SK-N-SH (cell line): ENCODE measurements at regions not wholly inside any gene's neighbourhood (a gene's known extent, or its start where the extent isn't known, plus 50 kb on each side); places are given as distances from the start of the nearest gene placed in this dataset.

Source experiments
- CTCF ChIA-PET: fragments of 300-600, 350-600 bp; formaldehyde crosslinking; extraction: SDS; loops from one replicate; lab custom pipeline; 2021; lab: Yijun Ruan, JAX
- POLR2A ChIA-PET: fragments of 350-600 bp; sonication (Branson Sonifier 250); formaldehyde crosslinking; extraction: SDS; loops from one replicate; lab custom pipeline; 2020; ENCODE audit warnings: antibody characterized with exemption, inconsistent platforms; lab: Yijun Ruan, JAX
- DNase-seq: peaks from one replicate; pipeline ENCODE4 v3.0.0; 2012
- H2AFZ ChIP-seq: fragments of 200-600 bp; sonication (generic); 2 replicates; pipeline ENCODE4 v1.8.1; 2016; ENCODE audit warnings: antibody characterized with exemption, mild to moderate bottlenecking, low read depth
- H3F3A ChIP-seq: fragments of 200-600 bp; sonication (generic); replicated peaks from 2 replicates; pipeline ENCODE3; 2016; ENCODE audit warnings: antibody characterized with exemption, mild to moderate bottlenecking; ENCODE audit not compliant: insufficient read depth
- H3K27ac ChIP-seq, 2 experiments: fragments of 200-500 bp in 1 of 2; fragments of 200-600 bp in 1 of 2; sonication (Bioruptor generic) in 1 of 2; sonication (generic), shearing (Covaris generic) in 1 of 2; 2 replicates each; pipeline versions ENCODE4 v1.5.1 to v1.6.1; 2014 to 2016; ENCODE audit warnings: low read depth in 2 of 2, inconsistent platforms in 1 of 2, low read length in 1 of 2, mild to moderate bottlenecking in 1 of 2, mixed read lengths in 1 of 2
- H3K27me3 ChIP-seq: fragments of 200-600 bp; sonication (generic), shearing (Covaris generic); 2 replicates; pipeline ENCODE4 v1.6.1; 2016; ENCODE audit warnings: mixed run types; ENCODE audit not compliant: insufficient read depth
- H3K36me3 ChIP-seq, 2 experiments: fragments of 200-500 bp in 1 of 2; fragments of 200-600 bp in 1 of 2; sonication (Bioruptor generic) in 1 of 2; sonication (generic) in 1 of 2; replicated peaks in 1 of 2; 2 replicates each; pipeline versions ENCODE3 to v1.5.1; 2014 to 2016; ENCODE audit warnings: low read length in 1 of 2, mild to moderate bottlenecking in 1 of 2; ENCODE audit not compliant: insufficient read depth in 2 of 2, control insufficient read depth in 1 of 2
- H3K4me1 ChIP-seq, 2 experiments: fragments of 200-500 bp in 1 of 2; fragments of 200-600 bp in 1 of 2; sonication (Bioruptor generic) in 1 of 2; sonication (generic), shearing (Covaris generic) in 1 of 2; 2 replicates each; pipeline versions ENCODE4 v1.5.1 to v1.6.1; 2014 to 2016; ENCODE audit warnings: low read depth in 1 of 2, low read length in 1 of 2, mixed run types in 1 of 2; ENCODE audit not compliant: insufficient read depth in 2 of 2, control insufficient read depth in 1 of 2
- H3K4me2 ChIP-seq: fragments of 200-600 bp; sonication (generic), shearing (Covaris generic); 2 replicates; pipeline ENCODE4 v1.6.1; 2017; ENCODE audit warnings: mixed run types
- H3K4me3 ChIP-seq, 2 experiments: fragments of 200-500 bp in 1 of 2; fragments of 200-600 bp in 1 of 2; sonication (Bioruptor generic) in 1 of 2; sonication (generic), shearing (Covaris generic) in 1 of 2; 2 replicates each; pipeline versions ENCODE4 v1.5.1 to v1.8.1; 2014 to 2016; ENCODE audit warnings: low read depth in 2 of 2, inconsistent platforms in 1 of 2, low read length in 1 of 2, mild to moderate bottlenecking in 1 of 2, mixed read lengths in 1 of 2, moderate library complexity in 1 of 2
- H3K79me2 ChIP-seq: fragments of 200-600 bp; sonication (generic); 2 replicates; pipeline ENCODE4 v1.8.1; 2017; ENCODE audit warnings: mild to moderate bottlenecking; ENCODE audit not compliant: insufficient read depth
- H3K9ac ChIP-seq: fragments of 200-600 bp; sonication (generic); 2 replicates; pipeline ENCODE4 v1.6.1; 2017; ENCODE audit warnings: mixed run types
- H3K9me2 ChIP-seq: fragments of 200-600 bp; sonication (generic); 2 replicates; pipeline ENCODE4 v1.6.1; 2017; ENCODE audit warnings: mixed run types
- H3K9me3 ChIP-seq: fragments of 200-600 bp; sonication (generic); 2 replicates; pipeline ENCODE4 v1.6.1; 2017; ENCODE audit warnings: mixed run types, mild to moderate bottlenecking, moderate library complexity
- H4K20me1 ChIP-seq: fragments of 200-600 bp; sonication (generic); 2 replicates; pipeline ENCODE4 v1.6.1; 2017; ENCODE audit warnings: mild to moderate bottlenecking, mixed run types; ENCODE audit not compliant: insufficient read depth
- CHD2 ChIP-seq: fragments of 150-350 bp; IDR thresholded peaks from 2 replicates; pipeline ENCODE4 v1.6.1; 2018; ENCODE audit warnings: low read length; ENCODE audit not compliant: partially characterized antibody
- EP300 ChIP-seq, 2 experiments: IDR thresholded peaks; 2 replicates each; pipeline versions ENCODE4 v1.4.0 to v1.6.1; 2012; ENCODE audit warnings: borderline replicate concordance in 1 of 2, low read depth in 1 of 2, low read length in 1 of 2
- FOSL2 ChIP-seq: IDR thresholded peaks from 2 replicates; pipeline ENCODE4 v1.4.0; 2012; ENCODE audit warnings: low read depth, mild to moderate bottlenecking, moderate library complexity, borderline replicate concordance
- FOXJ3 ChIP-seq: sonication (generic); formaldehyde crosslinking; IDR thresholded peaks from 2 replicates; pipeline ENCODE4 v1.5.1; 2020; ENCODE audit warnings: mild to moderate bottlenecking, missing genetic modification reagents
- GABPA ChIP-seq: IDR thresholded peaks from 2 replicates; pipeline ENCODE4 v1.4.0; 2012; ENCODE audit warnings: low read depth, mild to moderate bottlenecking
- MEF2A ChIP-seq: IDR thresholded peaks from 2 replicates; pipeline ENCODE4 v1.4.0; 2012; ENCODE audit warnings: low read depth, borderline replicate concordance
- MXI1 ChIP-seq: IDR thresholded peaks from 2 replicates; pipeline ENCODE4 v1.6.1; 2012; ENCODE audit warnings: mild to moderate bottlenecking, low read depth, low read length, improper control_type of control experiment
- NFIC ChIP-seq: IDR thresholded peaks from 2 replicates; pipeline ENCODE4 v1.4.0; 2012; ENCODE audit warnings: borderline replicate concordance
- POLR2AphosphoS5 ChIP-seq: IDR thresholded peaks from 2 replicates; pipeline ENCODE4 v1.6.1; 2012; ENCODE audit warnings: low read depth, low read length
- RAD21 ChIP-seq: IDR thresholded peaks from 2 replicates; pipeline ENCODE4 v1.6.1; 2012; ENCODE audit warnings: mild to moderate bottlenecking, low read length
- RCOR1 ChIP-seq: fragments of 150-350 bp; IDR thresholded peaks from 2 replicates; pipeline ENCODE4 v1.6.1; 2017; ENCODE audit warnings: antibody characterized with exemption, low read length
- RFX5 ChIP-seq: IDR thresholded peaks from 2 replicates; pipeline ENCODE4 v1.6.1; 2012; ENCODE audit warnings: mild to moderate bottlenecking, improper control_type of control experiment, low read length
- SMC3 ChIP-seq: IDR thresholded peaks from 2 replicates; pipeline ENCODE4 v1.6.1; 2012; ENCODE audit warnings: low read depth, low read length, improper control_type of control experiment
- TEAD4 ChIP-seq: IDR thresholded peaks from 2 replicates; pipeline ENCODE4 v1.4.0; 2012; ENCODE audit warnings: mild to moderate bottlenecking, borderline replicate concordance; ENCODE audit not compliant: insufficient read depth
- WGBS: methylation state at CpG from one replicate; pipeline ENCODE4 v1.1.6; 2017; ENCODE audit warnings: low lambda C conversion rate; 5-methylcytosine and 5-hydroxymethylcytosine counted together
- TF ChIP-seq, protein P1 (sequence below): IDR thresholded peaks from 2 replicates; pipeline ENCODE4; 2012
- TF ChIP-seq, protein P2 (sequence below): fragments of 150-350 bp; IDR thresholded peaks from 2 replicates; pipeline ENCODE4 v1.6.1; 2017; ENCODE audit warnings: antibody characterized with exemption, low read length, low read depth, borderline replicate concordance
- TF ChIP-seq, protein P3 (sequence below): IDR thresholded peaks from 2 replicates; pipeline ENCODE4 v1.6.1; 2012; ENCODE audit warnings: mild to moderate bottlenecking, low read depth, low read length, moderate library complexity
- TF ChIP-seq, protein P4 (sequence below): fragments of 200-600 bp; sonication (generic); IDR thresholded peaks from 2 replicates; pipeline ENCODE4 v1.6.1; 2017; ENCODE audit warnings: antibody characterized with exemption, mild to moderate bottlenecking, moderate library complexity

DNA sequence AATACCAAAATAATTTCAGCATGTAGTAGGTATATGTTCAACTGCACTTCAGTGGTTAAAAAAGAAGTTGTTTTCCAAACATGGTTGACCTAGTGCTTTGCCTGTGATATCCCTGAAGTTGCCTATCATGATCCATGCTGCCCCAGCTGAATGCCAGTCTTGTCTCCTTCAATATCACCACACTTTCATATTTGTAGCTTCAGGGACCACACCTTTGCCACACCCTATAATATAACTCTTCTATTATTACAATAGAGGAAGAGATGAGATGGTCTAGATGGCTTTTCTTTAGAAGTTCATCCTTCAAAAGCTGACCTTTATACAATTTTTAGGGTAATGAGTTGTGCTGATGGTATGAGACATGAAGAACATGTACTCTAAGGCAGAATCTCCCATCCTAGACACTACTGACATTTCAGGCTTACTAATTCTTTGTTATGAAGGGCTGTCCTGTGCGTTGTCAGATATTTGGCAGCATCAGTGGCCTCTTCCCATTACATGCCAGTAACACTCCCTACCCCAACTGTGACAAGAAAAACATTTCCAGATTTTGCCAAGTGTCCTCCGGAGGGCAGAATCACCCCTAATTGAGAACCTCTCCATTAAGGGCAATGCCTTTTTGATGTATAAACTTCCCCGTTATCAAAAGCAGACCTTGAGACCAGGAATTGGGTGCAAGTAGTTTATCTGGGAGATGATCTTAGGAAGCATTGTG lies 76.2 kb upstream of the PLCL2 start:
- H3K9me2 ChIP-seq = no peaks in the 10 kb centered on the region
- CTCF ChIA-PET = interaction anchor here (1.2 to 1.5 kb wide), 3 partner anchors 21 to 224 kb away, joined by 3 read pairs; no protein-coding TSS in a partner anchor
- no peaks in the 10 kb centered on the region for H3K27me3 ChIP-seq
- POLR2A ChIA-PET = no interaction called here
- H2AFZ ChIP-seq = no peak overlapping the region
- peak; percentile 34; the same call in 1 of the 2 replicates for TF ChIP-seq RAD21
- TF ChIP-seq EP300 (IDR thresholded peaks at IDR 0.05; ENCODE audit: borderline replicate concordance in 1 of 2, low read depth in 1 of 2, low read length in 1 of 2) = no peak
- TF ChIP-seq, all 33 proteins: peak for 1
- WGBS = 41% methylated on average over 3 of the region's 3 CpGs
- no peak for DNase-seq
- Histone ChIP-seq H4K20me1 (no peaks in the 10 kb centered on the region), H3K4me2 (no peak overlapping the region), H3F3A (no peaks in the 10 kb centered on the region), H3K36me3 (no peaks in the 10 kb centered on the region), H3K4me1 (no peaks in the 10 kb centered on the region), H3K9me3 (no peaks in the 10 kb centered on the region), H3K79me2 (no peaks in the 10 kb centered on the region), H3K9ac (no peak overlapping the region), H3K27ac (no peak overlapping the region), H3K4me3 (no peak overlapping the region)

DNA sequence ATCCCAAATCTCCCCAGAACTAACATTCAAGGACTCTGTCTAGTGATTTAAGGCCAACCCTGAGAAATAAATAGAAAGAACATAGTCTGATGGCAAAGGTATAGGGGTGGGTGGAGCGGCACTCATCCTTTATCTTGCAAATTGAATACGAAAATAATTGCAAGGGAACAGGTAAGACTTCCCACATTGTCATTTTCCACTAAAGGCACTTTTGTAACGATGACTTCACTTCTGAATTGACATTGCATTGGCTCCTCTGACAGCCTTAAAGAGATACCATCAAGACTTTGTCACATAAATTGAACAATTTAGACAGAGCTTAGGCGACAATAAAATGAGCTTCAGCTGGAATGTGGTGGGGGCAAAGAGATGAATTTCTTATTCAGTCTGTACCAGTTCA lies 75.3 kb upstream of the PLCL2 start:
- H3K27me3 ChIP-seq = no peaks in the 10 kb centered on the region
- H3K4me1 ChIP-seq = no peaks in the 10 kb centered on the region
- H3K27ac ChIP-seq = no peak overlapping the region
- H3K4me2 ChIP-seq = no peak overlapping the region
- no peak overlapping the region for H2AFZ ChIP-seq
- DNase-seq = no peak
- no peaks in the 10 kb centered on the region for H3K9me3 ChIP-seq
- H3K9ac ChIP-seq = no peak overlapping the region
- no peaks in the 10 kb centered on the region for H3K79me2 ChIP-seq
- ChIA-PET CTCF (interaction anchor here (0.7 to 0.9 kb wide), 2 partner anchors 20 to 437 kb away, joined by 3 to 4 read pairs; no protein-coding TSS in a partner anchor), POLR2A (no interaction called here)
- TF ChIP-seq, protein P1, sequence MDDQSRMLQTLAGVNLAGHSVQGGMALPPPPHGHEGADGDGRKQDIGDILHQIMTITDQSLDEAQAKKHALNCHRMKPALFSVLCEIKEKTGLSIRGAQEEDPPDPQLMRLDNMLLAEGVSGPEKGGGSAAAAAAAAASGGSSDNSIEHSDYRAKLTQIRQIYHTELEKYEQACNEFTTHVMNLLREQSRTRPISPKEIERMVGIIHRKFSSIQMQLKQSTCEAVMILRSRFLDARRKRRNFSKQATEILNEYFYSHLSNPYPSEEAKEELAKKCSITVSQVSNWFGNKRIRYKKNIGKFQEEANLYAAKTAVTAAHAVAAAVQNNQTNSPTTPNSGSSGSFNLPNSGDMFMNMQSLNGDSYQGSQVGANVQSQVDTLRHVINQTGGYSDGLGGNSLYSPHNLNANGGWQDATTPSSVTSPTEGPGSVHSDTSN = no peak
- no peak for TF ChIP-seq FOXJ3 (CRISPR knock-in tag)
- TF ChIP-seq FOSL2 = no peak
- no peak for TF ChIP-seq TEAD4
- TF ChIP-seq EP300 (IDR thresholded peaks at IDR 0.05; ENCODE audit: borderline replicate concordance in 1 of 2, low read depth in 1 of 2, low read length in 1 of 2) = no peak
- TF ChIP-seq, protein P2, sequence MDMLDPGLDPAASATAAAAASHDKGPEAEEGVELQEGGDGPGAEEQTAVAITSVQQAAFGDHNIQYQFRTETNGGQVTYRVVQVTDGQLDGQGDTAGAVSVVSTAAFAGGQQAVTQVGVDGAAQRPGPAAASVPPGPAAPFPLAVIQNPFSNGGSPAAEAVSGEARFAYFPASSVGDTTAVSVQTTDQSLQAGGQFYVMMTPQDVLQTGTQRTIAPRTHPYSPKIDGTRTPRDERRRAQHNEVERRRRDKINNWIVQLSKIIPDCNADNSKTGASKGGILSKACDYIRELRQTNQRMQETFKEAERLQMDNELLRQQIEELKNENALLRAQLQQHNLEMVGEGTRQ = no peak
- TF ChIP-seq CHD2 = no peak
- no peak for TF ChIP-seq RAD21
- TF ChIP-seq RFX5 = no peak
- TF ChIP-seq, protein P3, sequence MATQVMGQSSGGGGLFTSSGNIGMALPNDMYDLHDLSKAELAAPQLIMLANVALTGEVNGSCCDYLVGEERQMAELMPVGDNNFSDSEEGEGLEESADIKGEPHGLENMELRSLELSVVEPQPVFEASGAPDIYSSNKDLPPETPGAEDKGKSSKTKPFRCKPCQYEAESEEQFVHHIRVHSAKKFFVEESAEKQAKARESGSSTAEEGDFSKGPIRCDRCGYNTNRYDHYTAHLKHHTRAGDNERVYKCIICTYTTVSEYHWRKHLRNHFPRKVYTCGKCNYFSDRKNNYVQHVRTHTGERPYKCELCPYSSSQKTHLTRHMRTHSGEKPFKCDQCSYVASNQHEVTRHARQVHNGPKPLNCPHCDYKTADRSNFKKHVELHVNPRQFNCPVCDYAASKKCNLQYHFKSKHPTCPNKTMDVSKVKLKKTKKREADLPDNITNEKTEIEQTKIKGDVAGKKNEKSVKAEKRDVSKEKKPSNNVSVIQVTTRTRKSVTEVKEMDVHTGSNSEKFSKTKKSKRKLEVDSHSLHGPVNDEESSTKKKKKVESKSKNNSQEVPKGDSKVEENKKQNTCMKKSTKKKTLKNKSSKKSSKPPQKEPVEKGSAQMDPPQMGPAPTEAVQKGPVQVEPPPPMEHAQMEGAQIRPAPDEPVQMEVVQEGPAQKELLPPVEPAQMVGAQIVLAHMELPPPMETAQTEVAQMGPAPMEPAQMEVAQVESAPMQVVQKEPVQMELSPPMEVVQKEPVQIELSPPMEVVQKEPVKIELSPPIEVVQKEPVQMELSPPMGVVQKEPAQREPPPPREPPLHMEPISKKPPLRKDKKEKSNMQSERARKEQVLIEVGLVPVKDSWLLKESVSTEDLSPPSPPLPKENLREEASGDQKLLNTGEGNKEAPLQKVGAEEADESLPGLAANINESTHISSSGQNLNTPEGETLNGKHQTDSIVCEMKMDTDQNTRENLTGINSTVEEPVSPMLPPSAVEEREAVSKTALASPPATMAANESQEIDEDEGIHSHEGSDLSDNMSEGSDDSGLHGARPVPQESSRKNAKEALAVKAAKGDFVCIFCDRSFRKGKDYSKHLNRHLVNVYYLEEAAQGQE = no peak
- no peak for TF ChIP-seq SMC3
- TF ChIP-seq RCOR1 = no peak
- no peak for TF ChIP-seq NFIC
- TF ChIP-seq POLR2AphosphoS5 = no peak
- TF ChIP-seq GABPA = no peak
- no peak for TF ChIP-seq MEF2A
- TF ChIP-seq, protein P4, sequence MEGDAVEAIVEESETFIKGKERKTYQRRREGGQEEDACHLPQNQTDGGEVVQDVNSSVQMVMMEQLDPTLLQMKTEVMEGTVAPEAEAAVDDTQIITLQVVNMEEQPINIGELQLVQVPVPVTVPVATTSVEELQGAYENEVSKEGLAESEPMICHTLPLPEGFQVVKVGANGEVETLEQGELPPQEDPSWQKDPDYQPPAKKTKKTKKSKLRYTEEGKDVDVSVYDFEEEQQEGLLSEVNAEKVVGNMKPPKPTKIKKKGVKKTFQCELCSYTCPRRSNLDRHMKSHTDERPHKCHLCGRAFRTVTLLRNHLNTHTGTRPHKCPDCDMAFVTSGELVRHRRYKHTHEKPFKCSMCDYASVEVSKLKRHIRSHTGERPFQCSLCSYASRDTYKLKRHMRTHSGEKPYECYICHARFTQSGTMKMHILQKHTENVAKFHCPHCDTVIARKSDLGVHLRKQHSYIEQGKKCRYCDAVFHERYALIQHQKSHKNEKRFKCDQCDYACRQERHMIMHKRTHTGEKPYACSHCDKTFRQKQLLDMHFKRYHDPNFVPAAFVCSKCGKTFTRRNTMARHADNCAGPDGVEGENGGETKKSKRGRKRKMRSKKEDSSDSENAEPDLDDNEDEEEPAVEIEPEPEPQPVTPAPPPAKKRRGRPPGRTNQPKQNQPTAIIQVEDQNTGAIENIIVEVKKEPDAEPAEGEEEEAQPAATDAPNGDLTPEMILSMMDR = no peak
- TF ChIP-seq MXI1 = no peak
- no peaks in the 10 kb centered on the region for H4K20me1 ChIP-seq
- H3K4me3 ChIP-seq = no peak overlapping the region
- no peaks in the 10 kb centered on the region for H3F3A ChIP-seq
- H3K9me2 ChIP-seq = no peaks in the 10 kb centered on the region
- no peaks in the 10 kb centered on the region for H3K36me3 ChIP-seq
- 28% methylated on average over 4 of the region's 4 CpGs for WGBS
